NB4 (cell line): ENCODE measurements at regions not wholly inside any gene's neighbourhood (a gene's known extent, or its start where the extent isn't known, plus 50 kb on each side); places are given as distances from the start of the nearest gene placed in this dataset.

Experiments
- DNase-seq: peaks from one replicate; pipeline ENCODE4 v3.0.0; 2010; ENCODE audit warnings: low read depth
- H3K4me3 ChIP-seq: one replicate; pipeline ENCODE4 v1.5.1; 2011; ENCODE audit warnings: mild to moderate bottlenecking, low read depth, low read length, moderate library complexity
- MYC ChIP-seq: IDR thresholded peaks from 2 replicates; pipeline ENCODE4 v1.6.1; 2011; ENCODE audit warnings: low read depth, low read length
- POLR2A ChIP-seq: IDR thresholded peaks from 2 replicates; pipeline ENCODE4 v1.6.1; 2011; ENCODE audit warnings: mild to moderate bottlenecking; ENCODE audit not compliant: insufficient read length; ENCODE audit errors: extremely low read depth
- TF ChIP-seq, protein P1 (sequence below): IDR thresholded peaks from one replicate; pipeline ENCODE4 v1.5.1; 2012; ENCODE audit warnings: low read depth, low read length
- TF ChIP-seq, protein P2 (sequence below): IDR thresholded peaks from 2 replicates; pipeline ENCODE4 v1.6.1; 2011; ENCODE audit warnings: low read depth, low read length

- TF ChIP-seq, protein P1, sequence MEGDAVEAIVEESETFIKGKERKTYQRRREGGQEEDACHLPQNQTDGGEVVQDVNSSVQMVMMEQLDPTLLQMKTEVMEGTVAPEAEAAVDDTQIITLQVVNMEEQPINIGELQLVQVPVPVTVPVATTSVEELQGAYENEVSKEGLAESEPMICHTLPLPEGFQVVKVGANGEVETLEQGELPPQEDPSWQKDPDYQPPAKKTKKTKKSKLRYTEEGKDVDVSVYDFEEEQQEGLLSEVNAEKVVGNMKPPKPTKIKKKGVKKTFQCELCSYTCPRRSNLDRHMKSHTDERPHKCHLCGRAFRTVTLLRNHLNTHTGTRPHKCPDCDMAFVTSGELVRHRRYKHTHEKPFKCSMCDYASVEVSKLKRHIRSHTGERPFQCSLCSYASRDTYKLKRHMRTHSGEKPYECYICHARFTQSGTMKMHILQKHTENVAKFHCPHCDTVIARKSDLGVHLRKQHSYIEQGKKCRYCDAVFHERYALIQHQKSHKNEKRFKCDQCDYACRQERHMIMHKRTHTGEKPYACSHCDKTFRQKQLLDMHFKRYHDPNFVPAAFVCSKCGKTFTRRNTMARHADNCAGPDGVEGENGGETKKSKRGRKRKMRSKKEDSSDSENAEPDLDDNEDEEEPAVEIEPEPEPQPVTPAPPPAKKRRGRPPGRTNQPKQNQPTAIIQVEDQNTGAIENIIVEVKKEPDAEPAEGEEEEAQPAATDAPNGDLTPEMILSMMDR = no peak
- no peak for TF ChIP-seq MYC
- TF ChIP-seq, protein P2, sequence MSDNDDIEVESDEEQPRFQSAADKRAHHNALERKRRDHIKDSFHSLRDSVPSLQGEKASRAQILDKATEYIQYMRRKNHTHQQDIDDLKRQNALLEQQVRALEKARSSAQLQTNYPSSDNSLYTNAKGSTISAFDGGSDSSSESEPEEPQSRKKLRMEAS = no peak
- TF ChIP-seq POLR2A = no peak
- DNase-seq = no peak
- no peak overlapping the region for H3K4me3 ChIP-seq
Measured at GRCh38 chr10:56856569-56856968, 495.5 kb upstream of the ZWINT start.

DNA sequence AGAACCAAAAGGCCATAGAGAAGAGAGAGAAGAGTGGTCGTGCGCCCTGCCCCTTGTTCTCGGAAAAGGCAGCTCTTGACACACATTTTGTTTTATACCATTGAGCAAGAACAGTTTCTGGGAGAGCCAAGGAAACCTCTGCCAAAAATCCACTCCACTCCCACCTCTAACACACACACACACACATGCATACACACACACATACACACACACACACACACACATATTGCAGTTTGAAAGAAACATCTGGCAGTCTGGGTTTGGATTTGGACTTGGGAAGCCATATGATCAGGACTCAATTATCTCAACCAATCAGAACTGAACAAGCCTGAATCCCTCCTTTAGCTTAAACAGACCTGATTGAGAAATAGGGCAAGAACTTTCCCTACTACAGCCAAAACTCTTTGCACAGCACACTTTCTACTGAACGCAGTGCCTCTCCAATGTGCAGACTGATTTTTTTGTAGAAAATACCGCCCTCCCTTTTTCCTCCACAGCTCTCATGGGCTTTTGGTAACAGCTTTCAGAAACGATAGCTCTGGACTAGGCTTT, 484.0 kb upstream of the ZWINT start:
- DNase-seq = no peak
- H3K4me3 ChIP-seq = no peak overlapping the region
- TF ChIP-seq MYC = no peak
- TF ChIP-seq, protein P2 = no peak
- TF ChIP-seq, protein P1 = no peak
- TF ChIP-seq POLR2A = no peak

- H3K4me3 ChIP-seq = no peak overlapping the region
- DNase-seq = no peak
- TF ChIP-seq, protein P2 = no peak
Measured at GRCh38 chr10:56836659-56837058, 475.6 kb upstream of the ZWINT start.

DNA sequence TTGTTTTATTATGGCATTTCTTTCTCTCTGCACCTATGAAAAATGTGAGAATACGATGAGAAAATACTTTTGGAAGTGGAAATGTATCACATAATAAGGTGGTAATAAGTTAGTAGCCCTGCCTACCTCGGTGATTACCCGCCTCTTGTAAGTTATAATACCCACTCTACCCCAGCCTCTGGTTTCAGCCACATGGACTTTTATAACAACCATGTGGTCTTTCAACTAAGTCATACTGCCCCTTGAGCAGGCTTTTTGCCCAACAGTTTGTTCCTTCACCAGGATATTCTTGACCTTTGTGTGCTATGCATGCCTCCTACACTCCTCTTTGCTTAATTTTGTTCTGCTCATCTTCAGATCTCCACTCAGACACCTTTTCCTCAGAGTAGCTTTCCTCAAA, 470.6 kb upstream of the ZWINT start:
- TF ChIP-seq, protein P1 = no peak
- TF ChIP-seq, protein P2 = no peak
- no peak for TF ChIP-seq MYC
- TF ChIP-seq POLR2A = no peak
- no peak for DNase-seq
- no peak overlapping the region for H3K4me3 ChIP-seq

DNA sequence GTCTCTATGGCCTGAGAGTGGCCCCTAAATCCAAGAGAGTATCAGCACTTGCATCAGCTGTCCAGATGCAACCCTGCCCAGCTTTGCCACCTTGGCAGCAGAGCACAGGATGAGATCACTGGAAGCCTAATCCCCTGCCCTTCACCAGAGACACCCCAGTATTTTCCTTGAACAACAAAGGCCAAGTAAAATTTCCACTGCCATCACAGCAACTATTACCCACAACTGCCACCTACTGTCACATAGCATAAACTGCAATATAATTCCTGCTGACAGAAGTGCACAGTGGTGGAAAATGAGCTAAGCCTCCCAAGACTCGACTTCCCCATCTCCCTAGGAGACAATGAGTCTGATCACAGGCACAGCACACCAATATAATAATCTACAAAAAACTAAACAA, 462.8 kb upstream of the ZWINT start:
- DNase-seq = peak; percentile 46
- TF ChIP-seq MYC (no peak), POLR2A (no peak)
- TF ChIP-seq, protein P1 = peak; percentile 67
- TF ChIP-seq, protein P2 = no peak
- no peak overlapping the region for H3K4me3 ChIP-seq

DNA sequence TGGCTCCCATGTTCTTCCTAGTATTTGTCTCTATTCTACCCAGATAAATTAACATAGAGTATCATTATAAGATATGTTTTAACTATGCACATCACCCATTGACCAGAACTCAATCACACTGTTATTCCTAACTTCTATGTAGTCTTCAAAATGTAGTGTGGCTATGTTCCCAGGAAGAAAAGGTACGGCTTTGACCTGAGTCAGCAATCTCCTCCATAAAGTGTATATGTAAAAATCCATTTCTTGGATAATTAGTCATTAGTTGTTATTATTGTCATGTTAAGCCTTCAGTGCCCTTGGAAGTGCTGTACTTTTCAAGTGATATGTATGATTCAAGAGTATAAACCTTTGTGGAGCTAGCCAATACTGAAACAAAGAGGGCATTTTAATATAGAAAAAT, 444.0 kb upstream of the ZWINT start:
- TF ChIP-seq, protein P2 = no peak
- TF ChIP-seq POLR2A = no peak
- TF ChIP-seq MYC = no peak
- H3K4me3 ChIP-seq = no peak overlapping the region
- no peak for DNase-seq

GRCh38 chr10:56785292-56785691, 424.2 kb upstream of the ZWINT start:
- no peak for DNase-seq
- TF ChIP-seq MYC (no peak), POLR2A (no peak)
- TF ChIP-seq, protein P2 = no peak
- TF ChIP-seq, protein P1 = no peak
- no peak overlapping the region for H3K4me3 ChIP-seq
